MM.1S (cell line): ENCODE measurements at regions not wholly inside any gene's neighbourhood (a gene's known extent, or its start where the extent isn't known, plus 50 kb on each side); places are given as distances from the start of the nearest gene placed in this dataset.

Experiments
- DNase-seq: peaks from one replicate; pipeline ENCODE4 v3.0.0-alpha.2; 2015
- H2AFZ ChIP-seq: fragments of 300-600 bp; sonication (generic); 2 replicates; pipeline ENCODE4 v1.6.0; 2016; ENCODE audit warnings: antibody characterized with exemption, low read length
- H3F3A ChIP-seq: fragments of 300-600 bp; sonication (generic); 2 replicates; pipeline ENCODE4 v1.6.1; 2016; ENCODE audit warnings: mild to moderate bottlenecking, antibody characterized with exemption, low read length, moderate library complexity, mixed read lengths; ENCODE audit not compliant: insufficient read depth
- H3K27ac ChIP-seq: fragments of 300-600 bp; sonication (generic); 2 replicates; pipeline ENCODE4 v1.5.1; 2016; ENCODE audit warnings: mild to moderate bottlenecking, low read length
- H3K27me3 ChIP-seq: fragments of 300-600 bp; sonication (generic); replicated peaks from 2 replicates; pipeline ENCODE4 v1.6.0; 2016; ENCODE audit warnings: low read length; ENCODE audit not compliant: insufficient read depth
- H3K36me3 ChIP-seq: fragments of 300-600 bp; sonication (generic); replicated peaks from 2 replicates; pipeline ENCODE4 v1.6.1; 2016; ENCODE audit warnings: mild to moderate bottlenecking, low read length, mixed read lengths; ENCODE audit not compliant: insufficient read depth
- H3K4me1 ChIP-seq: fragments of 300-600 bp; sonication (generic); 2 replicates; pipeline ENCODE4 v1.6.1; 2016; ENCODE audit warnings: low read length, mixed read lengths
- H3K4me2 ChIP-seq: fragments of 300-600 bp; sonication (generic); 2 replicates; pipeline ENCODE4 v1.6.0; 2016; ENCODE audit warnings: low read depth, low read length
- H3K4me3 ChIP-seq: fragments of 300-600 bp; sonication (generic); 2 replicates; pipeline ENCODE4 v1.5.1; 2016; ENCODE audit warnings: low read length, mixed read lengths
- H3K79me2 ChIP-seq: fragments of 300-600 bp; sonication (generic); 2 replicates; pipeline ENCODE4 v1.6.1; 2016; ENCODE audit warnings: mixed run types, low read length, mixed read lengths
- H3K9ac ChIP-seq: fragments of 300-600 bp; sonication (generic); 2 replicates; pipeline ENCODE4 v1.6.1; 2016; ENCODE audit warnings: low read length, mixed read lengths
- H3K9me2 ChIP-seq: fragments of 300-600 bp; sonication (generic); replicated peaks from 2 replicates; pipeline ENCODE4 v1.6.1; 2016; ENCODE audit warnings: mild to moderate bottlenecking, low read length, mixed read lengths; ENCODE audit not compliant: insufficient read depth
- H3K9me3 ChIP-seq: fragments of 300-600 bp; sonication (generic); replicated peaks from 2 replicates; pipeline ENCODE4 v1.6.1; 2016; ENCODE audit warnings: mild to moderate bottlenecking, low read length, mixed read lengths; ENCODE audit not compliant: insufficient read depth
- H4K20me1 ChIP-seq: fragments of 300-600 bp; sonication (generic); 2 replicates; pipeline ENCODE4 v1.6.1; 2016; ENCODE audit warnings: mild to moderate bottlenecking, low read length, moderate library complexity, mixed read lengths; ENCODE audit not compliant: insufficient read depth
- EZH2 ChIP-seq: fragments of 300-600 bp; sonication (generic); optimal IDR thresholded peaks from 2 replicates; pipeline ENCODE3; 2017; ENCODE audit warnings: low read depth, mild to moderate bottlenecking, antibody characterized with exemption, low read length, mixed read lengths
- EZH2phosphoT487 ChIP-seq: fragments of 300-600 bp; sonication (generic); IDR thresholded peaks from 2 replicates; pipeline ENCODE4 v1.6.1; 2018; ENCODE audit warnings: antibody characterized with exemption, low read length
- TF ChIP-seq, protein P1 (sequence below): fragments of 300-600 bp; sonication (generic); IDR thresholded peaks from 2 replicates; pipeline ENCODE4 v1.5.1; 2016; ENCODE audit warnings: antibody characterized with exemption, low read length, mixed read lengths

DNA sequence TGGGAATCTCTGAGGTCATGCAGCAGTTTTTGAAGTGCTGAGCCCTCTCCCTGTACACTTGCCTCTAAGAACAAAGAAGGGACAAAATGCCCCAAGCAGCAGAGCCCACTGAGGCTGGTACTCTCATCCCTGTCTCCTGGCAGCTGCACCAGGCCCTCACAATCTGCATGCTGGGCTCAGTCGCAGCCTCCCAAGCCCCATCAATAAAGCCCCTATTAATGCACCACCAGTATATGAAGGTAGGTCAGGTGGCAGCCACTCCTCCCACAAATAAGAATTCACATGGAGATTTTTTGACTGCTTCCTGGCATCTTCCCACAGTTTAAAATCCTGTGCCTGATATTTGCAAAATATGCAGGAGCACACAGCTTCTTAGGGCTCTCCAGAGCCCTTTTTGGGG is 181.2 kb upstream of the PALMD start:
- H3K4me3 ChIP-seq, result no peak overlapping the region
- no peak for DNase-seq
- H3K4me1 ChIP-seq, result no peaks in the 10 kb centered on the region
- H3F3A ChIP-seq, result no peaks in the 10 kb centered on the region
- no peaks in the 10 kb centered on the region for H3K79me2 ChIP-seq
- H2AFZ ChIP-seq, result no peak overlapping the region
- H3K27me3 ChIP-seq, result no peaks in the 10 kb centered on the region
- no peaks in the 10 kb centered on the region for H4K20me1 ChIP-seq
- TF ChIP-seq EZH2phosphoT487 (no peak), EZH2 (no peak)
- TF ChIP-seq, protein P1, sequence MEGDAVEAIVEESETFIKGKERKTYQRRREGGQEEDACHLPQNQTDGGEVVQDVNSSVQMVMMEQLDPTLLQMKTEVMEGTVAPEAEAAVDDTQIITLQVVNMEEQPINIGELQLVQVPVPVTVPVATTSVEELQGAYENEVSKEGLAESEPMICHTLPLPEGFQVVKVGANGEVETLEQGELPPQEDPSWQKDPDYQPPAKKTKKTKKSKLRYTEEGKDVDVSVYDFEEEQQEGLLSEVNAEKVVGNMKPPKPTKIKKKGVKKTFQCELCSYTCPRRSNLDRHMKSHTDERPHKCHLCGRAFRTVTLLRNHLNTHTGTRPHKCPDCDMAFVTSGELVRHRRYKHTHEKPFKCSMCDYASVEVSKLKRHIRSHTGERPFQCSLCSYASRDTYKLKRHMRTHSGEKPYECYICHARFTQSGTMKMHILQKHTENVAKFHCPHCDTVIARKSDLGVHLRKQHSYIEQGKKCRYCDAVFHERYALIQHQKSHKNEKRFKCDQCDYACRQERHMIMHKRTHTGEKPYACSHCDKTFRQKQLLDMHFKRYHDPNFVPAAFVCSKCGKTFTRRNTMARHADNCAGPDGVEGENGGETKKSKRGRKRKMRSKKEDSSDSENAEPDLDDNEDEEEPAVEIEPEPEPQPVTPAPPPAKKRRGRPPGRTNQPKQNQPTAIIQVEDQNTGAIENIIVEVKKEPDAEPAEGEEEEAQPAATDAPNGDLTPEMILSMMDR, result no peak
- no peaks in the 10 kb centered on the region for H3K9me2 ChIP-seq
- no peaks in the 10 kb centered on the region for H3K36me3 ChIP-seq
- H3K4me2 ChIP-seq, result no peak overlapping the region
- H3K9ac ChIP-seq, result no peak overlapping the region
- no peak overlapping the region for H3K27ac ChIP-seq
- no peaks in the 10 kb centered on the region for H3K9me3 ChIP-seq

DNA sequence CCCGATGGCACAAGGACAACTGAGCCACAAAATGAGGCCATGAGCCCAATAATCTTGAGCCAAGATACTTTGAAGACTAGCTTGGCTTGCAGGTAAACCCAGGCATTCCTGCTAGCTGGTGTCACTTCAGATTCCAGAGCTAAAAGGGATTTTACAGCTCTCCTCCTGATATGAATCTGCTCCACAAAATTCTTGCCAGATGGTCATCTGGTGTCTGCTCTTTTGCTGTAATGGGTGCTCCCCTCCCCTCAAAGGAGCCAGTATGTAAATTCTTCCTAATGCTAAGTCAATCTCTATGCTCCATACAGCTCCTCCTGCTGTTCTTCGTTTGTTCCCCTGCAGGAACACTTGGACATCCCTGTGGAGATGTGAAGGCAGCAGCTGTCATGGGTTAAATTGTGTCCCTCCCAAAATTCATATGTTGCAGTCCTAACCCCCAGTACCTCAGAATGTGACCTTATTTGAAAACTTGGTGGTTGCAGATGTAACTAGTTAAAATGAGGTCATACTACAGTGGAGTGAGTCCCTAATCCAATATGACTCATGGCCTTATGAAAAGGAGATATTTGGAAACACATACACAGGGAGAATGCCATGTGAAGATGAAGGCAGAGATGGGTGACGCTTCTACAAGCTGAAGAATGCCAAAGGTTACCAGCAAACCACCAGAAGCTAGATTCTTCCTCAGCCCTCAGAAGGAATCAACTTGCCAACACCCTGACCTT is 180.6 kb upstream of the PALMD start:
- H3K9me2 ChIP-seq, result no peaks in the 10 kb centered on the region
- DNase-seq, result no peak
- TF ChIP-seq EZH2phosphoT487 (no peak), EZH2 (no peak)
- TF ChIP-seq, protein P1, result no peak
- H3K79me2 ChIP-seq, result no peaks in the 10 kb centered on the region
- H3K9ac ChIP-seq, result no peak overlapping the region
- H2AFZ ChIP-seq, result no peak overlapping the region
- no peak overlapping the region for H3K27ac ChIP-seq
- H3K27me3 ChIP-seq, result no peaks in the 10 kb centered on the region
- H3K9me3 ChIP-seq, result no peaks in the 10 kb centered on the region
- H3K36me3 ChIP-seq, result no peaks in the 10 kb centered on the region
- no peaks in the 10 kb centered on the region for H3F3A ChIP-seq
- H4K20me1 ChIP-seq, result no peaks in the 10 kb centered on the region
- no peaks in the 10 kb centered on the region for H3K4me1 ChIP-seq
- H3K4me2 ChIP-seq, result no peak overlapping the region
- no peak overlapping the region for H3K4me3 ChIP-seq

DNA sequence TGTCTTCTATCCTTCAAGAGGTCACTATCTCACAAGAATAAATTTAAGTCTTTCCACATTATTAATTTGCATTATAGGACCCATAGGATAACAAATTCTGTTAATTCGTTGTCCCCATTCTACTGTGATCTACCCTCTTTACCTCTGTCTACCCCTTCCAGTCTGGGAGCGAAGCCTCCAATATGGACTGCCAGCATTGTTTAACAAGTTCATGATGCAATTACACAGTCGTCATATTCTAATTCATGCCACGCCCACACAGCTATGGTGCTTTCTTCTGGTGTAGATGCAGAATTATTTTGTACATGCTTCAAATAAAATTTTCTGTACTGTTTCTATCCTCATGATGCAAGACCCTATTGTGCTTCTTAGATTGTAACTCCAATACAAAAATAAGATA is 178.3 kb upstream of the PALMD start:
- Histone ChIP-seq H3K9ac (no peak overlapping the region), H4K20me1 (no peaks in the 10 kb centered on the region), H3K27ac (no peak overlapping the region), H3K9me2 (no peaks in the 10 kb centered on the region), H3K4me2 (no peak overlapping the region), H3F3A (no peaks in the 10 kb centered on the region), H3K4me3 (no peak overlapping the region), H3K36me3 (no peaks in the 10 kb centered on the region), H3K27me3 (no peaks in the 10 kb centered on the region), H3K4me1 (no peaks in the 10 kb centered on the region), H3K9me3 (no peaks in the 10 kb centered on the region), H2AFZ (no peak overlapping the region), H3K79me2 (no peaks in the 10 kb centered on the region)
- TF ChIP-seq EZH2phosphoT487 (no peak), EZH2 (no peak)
- TF ChIP-seq, protein P1, result no peak
- no peak for DNase-seq
